ENCODE measurements at regions not wholly inside any gene's neighbourhood (a gene's known extent, or its start where the extent isn't known, plus 50 kb on each side); places are given as distances from the start of the nearest gene placed in this dataset.

GRCh38 chr5:35417040-35417439 lies 186.8 kb upstream of the PRLR start:
- POLR2A ChIA-PET = no interaction called here
- no TSS peak for BruUV-seq (replicated peaks)

GRCh38 chr5:35416217-35416988 lies 186.1 kb upstream of the PRLR start:
- Histone ChIP-seq H3K79me2 (ENCODE audit: control insufficient read depth, insufficient read depth, low read length) (no peaks in the 10 kb centered on the region), H3K4me1 (replicated peaks in 1 of 2; ENCODE audit: control insufficient read depth in 2 of 2, insufficient read depth in 2 of 2, low read length in 2 of 2) (no peaks in the 10 kb centered on the region), H3K27ac (ENCODE audit: extremely low read depth, low read depth, low read length) (no peak overlapping the region), H3K9ac (ENCODE audit: insufficient read depth in 1 of 2, low read depth in 2 of 2, low read length in 2 of 2) (no peak overlapping the region), H3K4me2 (ENCODE audit: insufficient read depth, low read length) (no peak overlapping the region), H3K36me3 (ENCODE audit: control insufficient read depth, insufficient read depth, low read length) (no peaks in the 10 kb centered on the region), H3K27me3 (ENCODE audit: control insufficient read depth in 2 of 2, insufficient read depth in 2 of 2, low read length in 2 of 2) (no peaks in the 10 kb centered on the region), H3K9me3 (replicated peaks; ENCODE audit: control insufficient read depth, insufficient read depth, low read depth, low read length) (no peaks in the 10 kb centered on the region; the same call in 1 of the 2 replicates), H3K4me3 (no peak overlapping the region), H2AFZ (ENCODE audit: low read depth, low read length) (no peak overlapping the region), H4K20me1 (replicated peaks; ENCODE audit: control insufficient read depth, insufficient read depth, low read length) (no peaks in the 10 kb centered on the region), H3K9me1 (ENCODE audit: control insufficient read depth, insufficient read depth, low read length) (no peaks in the 10 kb centered on the region)
- POLR2A ChIA-PET = no interaction called here
- FAIRE-seq (no peak), DNase-seq (ENCODE audit: extremely low read depth in 1 of 4, low spot score in 3 of 4) (no peak), ATAC-seq (no peak)
- in situ Hi-C loops (cut with MboI) (no loop called here), intact Hi-C loops (cut with micrococcal nuclease) (no loop called here)
- WGBS (ENCODE audit: insufficient coverage, low coverage, missing lambda C conversion rate) = 3% methylated on average over 6 of the region's 6 CpGs
- no TSS peak for BruUV-seq (replicated peaks)
- CTCF ChIA-PET (ENCODE audit: low intra/inter-chr PET ratio) = no interaction called here
- TF ChIP-seq SRSF1 (IDR thresholded peaks at IDR 0.05; ENCODE audit: low read depth, low read length) (no peak), CC2D1A (IDR thresholded peaks at IDR 0.05) (no peak), E2F3 (CRISPR knock-in tag; IDR thresholded peaks at IDR 0.05) (no peak), MTA2 (IDR thresholded peaks at IDR 0.05; ENCODE audit: low read depth) (no peak), ZNF165 (CRISPR knock-in tag; IDR thresholded peaks at IDR 0.05; ENCODE audit: borderline replicate concordance) (no peak), USF1 (CRISPR knock-in tag; IDR thresholded peaks at IDR 0.05) (no peak), TGIF2 (CRISPR knock-in tag; IDR thresholded peaks at IDR 0.05) (no peak), DACH1 (IDR thresholded peaks at IDR 0.05; ENCODE audit: partially characterized antibody) (no peak), ZMIZ1 (IDR thresholded peaks at IDR 0.05; ENCODE audit: low read depth in 2 of 2, low read length in 2 of 2) (no peak), ATF2 (CRISPR knock-in tag; IDR thresholded peaks at IDR 0.05) (no peak)

More at GRCh38 chr5:35417040-35417439, 186.8 kb upstream of the PRLR start:
- Histone ChIP-seq H3K4me2 (ENCODE audit: insufficient read depth, low read length) (no peak overlapping the region), H3K79me2 (ENCODE audit: control insufficient read depth, insufficient read depth, low read length) (no peaks in the 10 kb centered on the region), H3K27ac (ENCODE audit: extremely low read depth, low read depth, low read length) (no peak overlapping the region), H3K9ac (ENCODE audit: insufficient read depth in 1 of 2, low read depth in 2 of 2, low read length in 2 of 2) (no peak overlapping the region), H3K36me3 (ENCODE audit: control insufficient read depth, insufficient read depth, low read length) (no peaks in the 10 kb centered on the region), H2AFZ (ENCODE audit: low read depth, low read length) (no peak overlapping the region), H3K9me3 (replicated peaks; ENCODE audit: control insufficient read depth, insufficient read depth, low read depth, low read length) (no peaks in the 10 kb centered on the region; the same call in 1 of the 2 replicates), H3K27me3 (ENCODE audit: control insufficient read depth in 2 of 2, insufficient read depth in 2 of 2, low read length in 2 of 2) (no peaks in the 10 kb centered on the region), H3K4me3 (no peak overlapping the region), H3K4me1 (replicated peaks in 1 of 2; ENCODE audit: control insufficient read depth in 2 of 2, insufficient read depth in 2 of 2, low read length in 2 of 2) (no peaks in the 10 kb centered on the region), H3K9me1 (ENCODE audit: control insufficient read depth, insufficient read depth, low read length) (no peaks in the 10 kb centered on the region), H4K20me1 (replicated peaks; ENCODE audit: control insufficient read depth, insufficient read depth, low read length) (no peaks in the 10 kb centered on the region)
- in situ Hi-C loops (cut with MboI) = no loop called here
- DNase-seq (ENCODE audit: extremely low read depth in 1 of 4, low spot score in 3 of 4) (no peak), FAIRE-seq (no peak), ATAC-seq (no peak)
- TF ChIP-seq NRF1 (conservative IDR thresholded peaks at IDR 0.05 in 1 of 2, IDR thresholded peaks at IDR 0.05 in 1 of 2) = no peak
- CTCF ChIA-PET (ENCODE audit: low intra/inter-chr PET ratio) = no interaction called here
- intact Hi-C loops (cut with micrococcal nuclease) = no loop called here
- WGBS (ENCODE audit: insufficient coverage, low coverage, missing lambda C conversion rate) = 0% methylated on average over 4 of the region's 4 CpGs
